Motor neuron (in vitro differentiated cells): ENCODE measurements at regions not wholly inside any gene's neighbourhood (a gene's known extent, or its start where the extent isn't known, plus 50 kb on each side); places are given as distances from the start of the nearest gene placed in this dataset.
A peak's percentile ranks its signal among the peaks of the same experiment; 100 is the strongest.

ENCODE experiments used
- ATAC-seq, 8 experiments: fragments of 200-7000 bp; cut with Tn5 transposase; replicated peaks in 6 of 8; 2 replicates each; pipeline ENCODE4 v1.8.0; 2021; ENCODE audit warnings: mild to moderate bottlenecking in 8 of 8, moderate library complexity in 8 of 8
- H3K27ac ChIP-seq, 2 donors: fragments of 250-450 bp; sonication (Bioruptor Pico); 2 replicates each; pipeline ENCODE4 v1.9.0; 2021; ENCODE audit warnings: antibody characterized with exemption in 2 of 2, mild to moderate bottlenecking in 2 of 2, moderate library complexity in 1 of 2
- H3K4me1 ChIP-seq, 2 donors: fragments of 250-450 bp; sonication (Bioruptor Pico); replicated peaks in 1 of 2; 2 replicates each; pipeline ENCODE4 v1.6.1; 2021; ENCODE audit warnings: antibody characterized with exemption in 2 of 2, mild to moderate bottlenecking in 2 of 2, moderate library complexity in 1 of 2
- H3K4me3 ChIP-seq, 5 donors: fragments of 250-450 bp; sonication (Bioruptor Pico); 2 replicates each; pipeline ENCODE4 v1.9.0; 2021; ENCODE audit warnings: antibody characterized with exemption in 5 of 5, mild to moderate bottlenecking in 5 of 5, moderate library complexity in 4 of 5
- WGBS, 10 experiments: fragments of 450-650 bp; shearing (Covaris generic); methylation state at CpG; one replicate each; pipeline ENCODE4 v1.0.0; 2022; 5-methylcytosine and 5-hydroxymethylcytosine counted together
- in situ Hi-C, 9 experiments: fragments of 400-800 bp; cut with MboI; loops; one replicate each; pipeline ENCODE4 v1.15.0; 2021; ENCODE audit warnings: low sequenced_read_pairs in 9 of 9, low pct_unique_long_range_greater_than_20kb in 2 of 9; ENCODE audit not compliant: unreplicated experiment in 9 of 9

DNA sequence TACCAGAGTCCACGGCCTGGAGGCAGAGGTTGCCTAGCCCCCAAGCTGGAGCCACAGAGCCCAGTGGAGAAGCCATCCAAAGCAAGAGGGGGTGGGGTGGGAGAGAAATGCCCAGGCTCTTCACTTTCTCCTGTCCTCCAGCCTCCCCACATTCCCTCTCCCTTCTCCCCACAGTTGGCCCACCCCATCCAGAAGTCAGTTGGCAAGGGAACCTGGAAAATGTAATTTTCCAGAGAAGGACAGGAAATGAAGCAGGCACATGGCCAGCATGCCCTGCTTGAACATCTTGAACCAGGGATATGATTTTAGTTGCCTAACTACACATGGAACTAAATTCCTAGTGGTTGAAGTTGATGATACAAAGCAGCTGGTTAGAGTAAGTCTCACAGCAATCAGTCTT is 73.3 kb upstream of the IRX6 start:
- Histone ChIP-seq H3K27ac (no peak overlapping the region), H3K4me3 (no peak overlapping the region), H3K4me1 (peaks cover 0 to 16% of the 10 kb centered on the region in 2 donors)
- WGBS, 10 experiments = 20% methylated on average over 1 of the region's 1 CpG; no CpG with 5 or more reads in 9 of the 10 experiments
- in situ Hi-C loops = loop anchor here in 1 of 9 experiments (25.0 kb wide), 1 partner anchor 313 kb away; the partner anchor contains the start of gene IRX5
- ATAC-seq = no peak

DNA sequence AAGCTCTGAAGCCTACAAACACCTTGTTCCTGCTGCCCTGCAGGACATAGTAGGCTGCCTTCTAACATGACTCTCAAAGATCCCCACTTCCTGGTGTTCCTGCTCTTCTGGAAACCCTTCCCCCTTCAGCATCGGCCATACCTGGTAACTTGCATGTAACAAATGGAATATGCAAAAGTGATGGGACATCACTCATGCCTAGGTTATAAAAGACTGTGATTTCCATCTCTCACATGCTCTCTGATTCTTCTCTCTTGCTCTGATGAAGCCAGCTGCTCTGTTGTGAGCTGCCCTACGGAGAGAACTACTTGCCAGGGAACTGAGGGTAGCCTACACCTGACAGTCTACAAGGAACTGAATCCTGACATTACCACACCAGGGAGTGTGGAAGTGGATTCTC is 72.9 kb upstream of the IRX6 start:
- WGBS, 10 experiments = 70 to 100% (median 76%) methylated on average over 1 to 2 of the region's 2 CpGs; no CpG with 5 or more reads in 5 of the 10 experiments
- H3K27ac ChIP-seq = no peak overlapping the region
- H3K4me1 ChIP-seq = peaks cover 0 to 17% of the 10 kb centered on the region in 2 donors
- in situ Hi-C loops = loop anchor here in 1 of 9 experiments (25.0 kb wide), 1 partner anchor 314 kb away; the partner anchor contains the start of gene IRX5
- H3K4me3 ChIP-seq = no peak overlapping the region
- ATAC-seq = no peak

DNA sequence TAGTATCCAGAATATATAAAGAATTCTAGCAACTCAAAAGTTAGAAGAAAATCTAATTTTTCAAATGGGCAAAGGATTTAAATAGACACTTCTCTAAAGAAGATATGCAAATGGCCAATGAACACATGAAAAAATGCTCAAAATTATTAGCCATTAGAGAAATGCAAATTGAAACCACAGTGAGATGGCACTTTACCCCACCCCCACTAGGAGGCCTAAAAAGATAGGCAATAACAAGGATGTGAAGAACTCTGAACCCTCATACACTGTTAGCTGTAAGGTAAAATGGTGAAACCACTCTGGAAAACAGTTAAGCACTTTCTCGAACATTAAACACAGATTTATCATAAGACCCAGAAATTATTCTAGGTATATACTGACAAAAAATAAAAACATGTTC is 71.4 kb upstream of the IRX6 start:
- peaks cover 4 to 28% of the 10 kb centered on the region in 2 donors for H3K4me1 ChIP-seq
- in situ Hi-C loops = loop anchor here in 1 of 9 experiments (25.0 kb wide), 1 partner anchor 315 kb away; the partner anchor contains the start of gene IRX5
- WGBS, 10 experiments = 25 to 100% (median 91%) methylated on average over 1 of the region's 1 CpG; no CpG with 5 or more reads in 1 of the 10 experiments
- H3K4me3 ChIP-seq = no peak overlapping the region
- H3K27ac ChIP-seq = no peak overlapping the region
- no peak for ATAC-seq

DNA sequence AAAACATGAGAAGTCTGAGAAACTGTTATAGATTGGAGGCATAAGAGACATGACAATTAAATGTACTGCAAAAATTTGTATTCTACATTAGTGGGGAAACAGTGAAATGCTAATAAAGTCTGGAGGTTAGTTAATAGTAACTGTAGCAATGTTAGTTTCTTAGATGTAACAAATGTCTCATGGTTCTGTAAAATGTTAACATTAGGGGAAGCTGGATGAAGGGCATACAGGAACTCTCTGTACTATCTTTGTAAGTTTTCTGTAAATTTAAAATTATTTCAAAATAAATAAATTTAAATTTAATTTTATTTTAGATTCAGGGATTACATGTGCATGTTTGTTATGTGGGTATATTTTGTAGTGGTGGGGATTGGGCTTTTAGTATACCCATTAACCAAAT is 70.0 kb upstream of the IRX6 start:
- no peak overlapping the region for H3K4me3 ChIP-seq
- no peak overlapping the region for H3K27ac ChIP-seq
- in situ Hi-C loops = loop anchor here in 1 of 9 experiments (25.0 kb wide), 1 partner anchor 317 kb away; the partner anchor contains the start of gene IRX5
- H3K4me1 ChIP-seq = peaks cover 4 to 26% of the 10 kb centered on the region in 2 donors
- no peak for ATAC-seq

DNA sequence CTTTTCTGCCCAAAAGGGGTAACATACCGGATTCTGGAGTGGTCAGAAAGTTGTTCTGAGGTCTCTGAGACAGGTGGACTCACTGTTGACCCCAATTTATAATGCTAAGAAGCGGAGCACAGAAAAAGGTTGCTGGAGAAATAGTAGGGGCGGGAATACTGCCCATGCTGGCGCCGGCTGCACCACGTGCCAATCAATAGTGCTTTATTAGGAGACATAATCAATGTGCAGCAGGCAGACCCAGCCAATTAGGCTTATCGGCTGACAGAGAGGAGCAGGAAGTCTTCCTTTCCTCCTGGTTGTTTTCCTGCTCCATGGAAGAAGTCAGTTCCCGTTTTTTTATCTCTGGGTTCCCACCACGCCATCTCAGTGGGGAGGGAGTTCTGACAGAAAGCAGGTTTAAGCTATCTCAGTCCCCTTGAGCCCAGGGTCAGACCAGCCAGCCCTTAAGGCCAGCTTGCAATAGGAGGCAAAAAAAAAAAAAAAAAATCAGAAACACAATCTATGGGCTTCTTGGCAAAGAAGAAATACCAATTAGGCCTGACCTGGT is 68.2 kb upstream of the IRX6 start:
- peaks cover 4 to 21% of the 10 kb centered on the region in 2 donors for H3K4me1 ChIP-seq
- no peak overlapping the region for H3K4me3 ChIP-seq
- WGBS, 10 experiments = 50 to 100% (median 69%) methylated on average over 1 to 8 of the region's 9 CpGs; no CpG with 5 or more reads in 2 of the 10 experiments
- H3K27ac ChIP-seq = no peak overlapping the region
- peak in 3 of 8 experiments; percentile 42 to 74 (median 57) for ATAC-seq
- in situ Hi-C loops = loop anchor here in 1 of 9 experiments (25.0 kb wide), 1 partner anchor 319 kb away; the partner anchor contains the start of gene IRX5

DNA sequence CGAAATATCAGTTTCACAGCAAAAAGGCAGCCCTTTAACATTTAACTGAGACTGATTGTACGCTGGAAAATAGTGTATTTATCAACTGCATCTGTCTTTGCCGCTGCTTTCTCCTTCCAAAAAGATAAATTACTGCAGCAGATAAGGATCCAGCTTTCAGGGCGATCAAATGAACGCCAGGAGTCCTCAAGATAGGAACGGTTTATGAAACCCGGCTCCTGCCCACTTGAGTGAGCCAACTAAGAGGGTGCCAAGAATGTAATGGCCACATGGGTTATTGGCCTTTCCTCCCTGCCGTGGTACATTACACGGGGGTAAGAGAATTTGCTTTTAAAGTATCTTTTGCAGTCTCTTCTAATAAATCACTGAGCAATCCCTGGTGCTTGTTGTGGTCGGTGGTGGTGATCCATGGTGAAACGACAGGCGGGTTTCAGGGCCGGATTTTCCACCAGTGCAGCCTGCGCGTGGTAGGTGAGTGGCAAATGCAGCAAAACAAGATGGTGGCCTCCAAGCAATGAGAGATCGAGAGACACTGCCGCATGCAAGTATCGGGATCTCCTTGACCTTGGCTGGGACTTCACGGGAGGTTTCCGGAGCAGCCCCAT is 67.5 kb upstream of the IRX6 start:
- H3K4me1 ChIP-seq = peaks cover 4 to 21% of the 10 kb centered on the region in 2 donors
- no peak for ATAC-seq
- no peak overlapping the region for H3K4me3 ChIP-seq
- peak overlapping the region in 1 of 2 donors; percentile 17 for H3K27ac ChIP-seq
- WGBS, 10 experiments = 61 to 98% (median 83%) methylated on average over 2 to 15 of the region's 20 CpGs
- in situ Hi-C loops = loop anchor here in 1 of 9 experiments (25.0 kb wide), 1 partner anchor 319 kb away; the partner anchor contains the start of gene IRX5

DNA sequence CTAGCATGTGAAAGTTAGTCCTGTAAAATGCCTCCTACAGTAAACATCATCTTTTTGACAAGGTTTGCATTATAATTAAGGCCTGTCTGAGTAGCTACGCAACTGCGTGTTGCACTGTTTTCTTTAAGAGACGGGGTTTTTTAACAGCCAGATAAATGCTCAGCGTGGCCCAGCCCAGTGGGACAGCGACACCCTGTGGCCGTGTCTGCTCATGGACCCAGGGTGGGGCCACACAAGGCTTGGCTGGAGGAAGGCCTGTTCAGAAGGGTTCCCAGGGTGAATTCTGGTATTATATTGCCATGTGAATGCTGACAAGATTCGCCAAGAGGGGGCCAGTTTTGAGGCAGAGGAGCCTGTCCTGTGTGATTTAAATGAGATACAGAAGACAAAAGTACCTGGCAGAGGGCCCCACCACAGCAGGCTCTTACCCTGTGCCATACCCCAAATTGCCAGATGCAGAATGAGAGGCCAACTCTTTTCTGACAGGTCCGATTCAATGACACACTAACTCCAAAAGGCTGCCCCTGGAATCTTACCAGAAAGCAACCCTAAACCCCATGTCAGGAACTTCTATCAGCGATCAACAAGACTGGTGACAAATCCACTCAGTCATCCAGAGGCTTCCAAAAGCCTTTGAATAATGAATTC is 65.9 kb upstream of the IRX6 start:
- no peak overlapping the region for H3K27ac ChIP-seq
- peak in 3 of 8 experiments; percentile 99 to 100 (median 100) for ATAC-seq
- H3K4me1 ChIP-seq = peaks cover 4 to 21% of the 10 kb centered on the region in 2 donors
- no peak overlapping the region for H3K4me3 ChIP-seq
- WGBS, 10 experiments = 0 to 94% (median 65%) methylated on average over 3 to 9 of the region's 9 CpGs; no CpG with 5 or more reads in 1 of the 10 experiments
- in situ Hi-C loops = loop anchor here in 1 of 9 experiments (25.0 kb wide), 1 partner anchor 321 kb away; the partner anchor contains the start of gene IRX5

DNA sequence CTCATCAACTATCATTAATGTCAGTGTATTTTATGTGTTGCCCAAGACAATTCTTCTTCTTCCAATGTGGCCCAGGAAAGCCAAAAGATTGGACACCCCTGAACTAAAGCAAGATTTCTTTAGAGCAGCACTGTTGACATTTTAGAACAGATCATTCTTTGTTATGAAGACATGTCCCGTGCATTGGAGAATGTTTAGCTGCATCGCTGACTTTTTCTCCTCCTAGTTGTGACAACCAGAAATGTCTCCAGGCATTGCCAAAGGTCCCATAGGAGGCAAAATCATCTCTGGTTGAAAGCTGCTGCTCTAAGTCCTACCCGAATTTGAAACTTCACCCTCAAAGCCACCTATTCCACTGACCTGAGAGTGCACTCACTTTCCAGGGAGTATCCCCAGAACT is 62.7 kb upstream of the IRX6 start:
- peaks cover 3 to 12% of the 10 kb centered on the region in 2 donors for H3K4me1 ChIP-seq
- H3K4me3 ChIP-seq = no peak overlapping the region
- no peak overlapping the region for H3K27ac ChIP-seq
- in situ Hi-C loops = loop anchor here in 1 of 9 experiments (25.0 kb wide), 1 partner anchor 324 kb away; the partner anchor contains the start of gene IRX5
- no peak for ATAC-seq
- 0 to 100% (median 77%) methylated on average over 1 to 3 of the region's 3 CpGs; no CpG with 5 or more reads in 2 of the 10 experiments for WGBS, 10 experiments

DNA sequence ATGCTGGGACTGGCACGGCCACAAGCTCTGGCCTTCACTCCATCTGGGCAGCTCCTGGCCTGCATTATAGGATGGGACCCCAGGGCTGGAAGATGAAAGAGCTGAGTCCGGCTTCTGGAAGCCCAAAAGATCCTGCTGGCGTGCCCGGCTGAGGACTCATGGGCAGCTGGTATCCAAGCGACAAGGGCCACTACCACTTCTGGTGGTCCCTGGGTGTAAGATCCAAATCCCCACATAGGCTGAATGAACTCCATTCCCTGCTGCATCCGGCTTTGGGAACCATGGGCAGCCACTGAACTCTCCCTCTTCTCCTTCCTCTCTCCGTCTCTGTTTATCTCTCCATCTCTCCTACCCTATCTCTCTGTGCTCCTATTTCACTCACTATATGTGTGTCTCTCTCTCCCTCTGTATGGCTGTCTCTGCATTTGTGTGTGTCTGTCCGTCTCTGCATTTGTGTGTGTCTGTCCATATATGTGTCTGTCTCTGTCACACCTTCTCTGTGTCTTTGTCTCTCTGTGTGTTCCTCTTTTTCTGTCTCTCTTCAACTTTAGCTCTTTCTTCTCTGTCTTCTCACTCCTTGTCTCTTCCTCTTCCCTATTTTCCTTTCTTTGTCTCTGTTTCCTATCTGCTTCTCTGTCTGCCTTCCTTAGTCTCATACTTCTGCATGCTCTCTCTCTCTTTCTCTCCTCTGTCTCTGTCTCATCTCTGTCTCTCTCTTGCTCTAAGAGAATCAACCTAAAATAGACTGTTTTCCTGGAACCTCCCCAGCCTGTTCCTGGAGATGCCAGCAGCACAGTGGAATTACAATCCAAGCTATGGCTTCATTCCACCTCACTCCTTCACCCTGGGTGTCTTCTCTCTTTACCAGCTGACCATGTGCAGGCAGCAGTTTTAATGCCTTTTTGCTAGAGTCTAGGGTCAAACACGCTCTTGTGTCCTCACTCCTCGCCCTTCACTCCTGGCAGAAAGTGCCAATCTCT is 60.4 kb upstream of the IRX6 start:
- no peak overlapping the region for H3K27ac ChIP-seq
- 26 to 100% (median 69%) methylated on average over 1 to 10 of the region's 10 CpGs for WGBS, 10 experiments
- no peak overlapping the region for H3K4me3 ChIP-seq
- in situ Hi-C loops = loop anchor here in 1 of 9 experiments (25.0 kb wide), 1 partner anchor 326 kb away; the partner anchor contains the start of gene IRX5
- no peaks in the 10 kb centered on the region for H3K4me1 ChIP-seq
- ATAC-seq = no peak

DNA sequence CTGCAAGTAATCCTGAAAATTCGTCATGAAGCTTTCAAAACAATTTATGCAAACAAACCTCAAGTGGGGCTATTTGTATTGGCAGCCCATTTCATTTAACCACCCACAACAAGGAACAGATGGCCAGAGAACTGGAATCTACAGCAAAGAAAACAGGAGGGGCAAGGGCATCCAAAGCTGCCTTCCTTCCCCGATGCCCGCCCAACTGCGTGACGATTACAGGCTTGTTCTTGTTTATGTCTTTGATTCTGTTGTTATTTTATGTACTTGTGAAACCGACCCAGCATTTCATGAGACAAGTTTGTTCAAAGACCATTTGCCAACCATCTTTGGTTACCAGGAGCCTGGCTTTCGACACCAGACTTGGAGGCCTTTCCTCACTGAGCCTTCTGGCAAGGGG is 59.1 kb upstream of the IRX6 start:
- H3K27ac ChIP-seq = no peak overlapping the region
- H3K4me3 ChIP-seq = no peak overlapping the region
- 3 to 89% (median 57%) methylated on average over 2 to 6 of the region's 7 CpGs; no CpG with 5 or more reads in 3 of the 10 experiments for WGBS, 10 experiments
- in situ Hi-C loops = loop anchor here in 1 of 9 experiments (25.0 kb wide), 1 partner anchor 328 kb away; the partner anchor contains the start of gene IRX5
- ATAC-seq = peak in 2 of 8 experiments; percentile 80 to 91
- no peaks in the 10 kb centered on the region for H3K4me1 ChIP-seq

DNA sequence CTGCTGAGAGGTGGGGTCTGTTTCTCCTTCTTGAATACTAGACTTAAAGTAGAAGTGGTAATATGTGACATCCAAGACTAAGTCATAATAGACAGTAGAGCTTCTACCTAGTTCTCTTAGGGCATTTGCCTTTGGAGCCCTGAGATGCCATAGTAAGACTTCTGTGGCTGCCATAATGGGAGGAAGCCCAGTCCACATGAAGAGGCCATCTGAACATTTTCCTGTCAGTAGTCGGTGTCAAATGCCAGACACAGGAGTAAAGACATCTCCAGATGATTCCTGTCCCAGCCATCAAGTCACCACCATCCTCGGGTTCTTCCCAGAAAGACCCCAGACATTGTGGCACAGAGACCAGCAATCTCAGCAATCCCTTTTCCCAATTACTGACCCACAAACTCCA is 58.1 kb upstream of the IRX6 start:
- no peak for ATAC-seq
- WGBS, 10 experiments = 0 to 93% (median 8%) methylated on average over 1 to 2 of the region's 2 CpGs; no CpG with 5 or more reads in 6 of the 10 experiments
- no peak overlapping the region for H3K4me3 ChIP-seq
- H3K4me1 ChIP-seq = no peaks in the 10 kb centered on the region
- in situ Hi-C loops = loop anchor here in 1 of 9 experiments (25.0 kb wide), 1 partner anchor 329 kb away; the partner anchor contains the start of gene IRX5
- H3K27ac ChIP-seq = no peak overlapping the region
